GM19351 (cell line): ENCODE measurements at regions not wholly inside any gene's neighbourhood (a gene's known extent, or its start where the extent isn't known, plus 50 kb on each side); places are given as distances from the start of the nearest gene placed in this dataset.
"Not testable (repeated sequence)": the region's sequence is repeated elsewhere in the genome, so short reads cannot be mapped to it uniquely, and the experiment has no call there.

Source experiments
- ATAC-seq: cut with Tn5 transposase; IDR thresholded peaks from one replicate; pipeline ENCODE4 v1.9.1; 2021; ENCODE audit warnings: mild to moderate bottlenecking, moderate library complexity; ENCODE audit not compliant: unreplicated experiment

DNA sequence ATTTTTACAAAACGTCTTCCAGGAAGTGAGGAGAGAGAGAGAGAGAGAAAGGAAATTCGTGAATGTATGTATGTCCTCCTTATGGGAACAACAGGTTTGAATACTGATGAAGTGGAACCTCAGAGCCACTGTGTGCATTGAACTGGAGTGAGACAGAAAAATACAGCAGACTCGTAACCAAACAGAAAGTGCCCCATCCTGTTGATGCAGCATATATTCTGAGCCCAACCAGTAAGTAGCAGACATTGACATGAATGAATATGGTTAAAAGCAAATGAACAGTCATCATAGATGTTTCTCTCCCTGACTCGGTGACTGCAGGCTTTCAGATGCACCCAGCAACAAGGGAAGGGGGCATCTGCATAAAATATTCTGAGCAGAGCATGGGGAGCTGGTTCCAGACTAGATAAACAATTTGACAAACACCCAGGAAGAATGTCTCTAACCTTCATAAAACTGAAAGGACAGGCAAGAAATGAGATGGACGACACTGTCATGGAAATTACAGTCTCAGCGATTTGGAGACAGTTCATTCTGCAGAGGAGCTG, 471.0 kb upstream of the PBX1 start:
- ATAC-seq = no peak

DNA sequence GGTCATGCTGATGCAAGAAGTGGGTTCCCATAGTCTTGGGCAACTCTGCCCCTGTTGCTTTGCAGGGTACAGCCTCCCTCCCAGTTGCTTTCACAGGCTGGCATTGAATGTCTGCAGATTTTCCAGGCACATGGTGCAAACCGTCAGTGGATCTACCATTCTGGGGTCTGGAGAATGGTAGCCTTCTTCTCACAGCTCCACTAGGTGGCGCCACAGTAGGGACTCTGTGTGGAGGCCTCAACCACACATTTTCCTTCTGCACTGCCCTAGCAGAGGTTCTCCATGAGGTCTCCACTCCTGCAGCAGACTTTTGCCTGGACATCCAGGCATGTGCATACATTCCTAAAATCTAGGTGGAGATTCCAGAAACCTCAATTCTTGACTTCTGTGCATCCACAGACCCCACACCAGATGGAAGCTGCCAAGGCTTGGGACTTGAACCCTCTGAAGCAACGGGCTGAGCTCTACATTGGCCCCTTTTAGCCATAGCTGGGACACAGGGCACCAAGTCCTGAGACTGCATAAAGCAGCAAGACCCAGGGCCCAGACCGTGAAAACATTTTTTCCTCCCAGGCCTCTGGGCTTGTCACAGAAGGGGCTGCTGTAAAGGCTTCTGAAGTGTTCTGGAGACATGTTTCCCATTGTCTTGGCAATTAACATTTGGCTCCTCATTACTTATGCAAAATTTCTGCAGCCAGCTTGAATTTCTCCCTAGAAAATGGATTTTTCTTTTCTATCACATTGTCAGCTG, 466.2 kb upstream of the PBX1 start:
- no peak for ATAC-seq

DNA sequence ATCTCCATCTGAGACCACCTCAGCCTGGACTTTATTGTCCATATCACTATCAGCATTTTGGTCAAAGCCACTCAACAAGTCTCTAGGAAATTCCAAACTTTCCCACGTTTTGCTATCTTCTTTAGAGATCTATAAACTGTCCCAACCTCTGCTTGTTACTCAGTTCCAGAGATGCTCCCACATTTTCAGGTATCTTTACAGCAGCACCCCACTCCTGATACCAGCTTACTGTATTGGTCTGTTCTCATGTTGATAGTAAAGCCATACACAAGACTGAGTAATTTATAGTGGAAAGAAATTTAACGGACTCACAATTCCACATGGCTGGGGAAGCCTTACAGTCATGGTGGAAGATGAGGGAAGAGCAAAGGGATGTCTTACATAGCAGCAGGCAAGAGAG, 465.4 kb upstream of the PBX1 start:
- ATAC-seq = no peak

DNA sequence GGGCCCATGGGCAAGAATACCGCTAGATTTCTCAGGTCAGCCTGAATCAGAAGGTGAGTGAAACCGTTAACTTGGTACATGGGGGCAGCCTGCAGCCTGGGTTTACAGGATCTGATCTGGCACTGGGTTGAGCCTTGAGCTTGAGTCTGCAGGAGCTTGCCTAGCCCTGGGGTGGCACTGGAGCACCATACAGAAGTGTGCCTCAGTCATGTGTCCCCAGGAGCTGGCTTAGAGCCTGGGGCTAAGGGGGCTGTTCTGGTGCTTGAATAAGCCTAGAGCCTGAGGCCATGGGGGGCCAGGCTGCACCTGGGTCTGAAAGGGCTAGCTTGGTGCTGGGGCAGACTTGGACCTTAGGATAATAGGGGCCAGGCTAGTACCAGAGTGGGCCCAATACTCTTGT, 457.2 kb upstream of the PBX1 start:
- no peak for ATAC-seq

DNA sequence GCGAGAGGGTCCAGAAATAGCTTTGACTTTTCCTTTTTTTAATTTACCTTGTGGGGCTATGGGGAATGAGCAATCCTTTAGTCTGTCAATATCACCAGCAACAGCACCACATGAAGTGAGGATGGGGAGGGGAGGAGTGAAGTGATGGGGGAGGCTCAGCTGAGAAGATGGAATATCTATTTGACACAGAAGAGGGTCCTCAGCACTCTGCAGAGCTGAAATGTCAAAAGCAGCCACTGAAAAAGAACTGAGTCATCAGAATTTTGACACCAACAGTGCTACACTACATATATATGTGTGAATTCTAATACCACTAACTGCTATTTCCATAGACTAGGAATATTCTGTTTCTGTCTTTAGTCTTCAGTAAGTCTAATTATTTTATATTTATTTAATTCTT, 427.0 kb upstream of the PBX1 start:
- no peak for ATAC-seq

DNA sequence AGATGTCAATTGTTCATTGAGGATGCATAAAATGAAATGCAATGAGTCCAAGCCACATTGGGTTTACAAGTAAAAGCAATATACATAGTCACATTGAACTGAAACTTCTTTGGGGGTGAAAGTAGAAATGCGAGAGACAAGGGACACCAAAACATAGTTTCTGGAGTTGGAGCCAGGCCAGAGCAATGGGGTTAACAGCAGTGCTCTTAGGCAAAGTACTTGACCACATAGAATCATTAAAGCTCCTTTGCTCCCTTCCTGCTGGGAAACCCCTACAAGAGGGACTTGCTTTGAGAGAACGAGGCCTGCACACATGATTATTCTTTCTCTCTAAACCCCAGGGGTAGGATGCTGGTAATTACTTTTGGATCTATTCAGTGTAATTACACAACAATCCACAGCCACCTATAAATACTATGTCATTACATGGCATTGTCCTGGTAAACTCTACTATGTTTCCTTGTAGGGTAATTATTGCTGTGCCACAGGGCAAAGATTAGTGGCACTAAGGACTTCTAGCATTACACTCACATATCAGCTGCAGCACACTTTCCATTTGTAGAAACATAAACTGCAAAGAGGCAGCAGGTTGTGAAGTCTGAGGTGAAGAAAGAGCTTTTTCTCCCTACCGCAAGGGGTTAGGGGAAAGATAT, 421.6 kb upstream of the PBX1 start:
- no peak for ATAC-seq

- ATAC-seq = no peak
Observed at GRCh38 chr1:164141797-164142196, 417.2 kb upstream of the PBX1 start.

DNA sequence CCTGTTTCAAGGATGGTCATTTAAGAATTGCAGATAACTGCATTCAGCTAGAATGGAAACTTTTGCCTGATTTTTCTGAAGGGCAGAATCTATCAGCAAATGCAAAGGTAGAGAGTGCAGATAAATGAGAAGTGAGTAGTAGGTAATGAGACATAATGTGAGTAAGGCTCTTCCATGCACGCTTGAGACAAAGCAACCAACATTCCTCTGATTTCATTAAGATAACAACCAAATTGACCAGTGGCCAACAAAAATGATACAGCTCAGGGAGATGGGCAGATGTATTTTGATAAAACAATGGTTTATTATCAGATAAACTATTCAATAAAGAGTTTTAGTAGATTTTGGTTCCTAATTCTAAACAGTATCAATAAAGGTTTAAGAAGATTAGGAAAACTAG, 404.4 kb upstream of the PBX1 start:
- no peak for ATAC-seq

DNA sequence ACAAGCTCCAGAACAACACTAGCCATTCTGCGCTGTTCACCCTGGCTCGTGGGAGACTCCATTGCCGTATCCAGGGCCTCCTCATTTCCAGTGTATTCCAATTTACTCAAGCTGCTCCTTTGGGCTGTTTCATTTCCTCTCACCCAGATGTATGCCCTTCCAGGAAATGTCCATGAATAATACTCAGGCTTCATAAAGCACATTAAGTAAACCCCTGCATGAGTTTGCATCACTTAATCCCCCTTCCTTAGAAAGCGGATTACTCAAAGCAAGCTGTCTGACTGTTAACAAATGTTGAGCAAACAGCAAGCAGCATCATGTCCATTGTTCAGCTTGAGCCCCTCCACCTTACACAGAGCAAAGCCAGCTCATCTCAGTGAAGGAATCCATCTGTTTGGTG, 403.6 kb upstream of the PBX1 start:
- no peak for ATAC-seq

GRCh38 chr1:164163289-164163849, 395.6 kb upstream of the PBX1 start:
- no peak for ATAC-seq

DNA sequence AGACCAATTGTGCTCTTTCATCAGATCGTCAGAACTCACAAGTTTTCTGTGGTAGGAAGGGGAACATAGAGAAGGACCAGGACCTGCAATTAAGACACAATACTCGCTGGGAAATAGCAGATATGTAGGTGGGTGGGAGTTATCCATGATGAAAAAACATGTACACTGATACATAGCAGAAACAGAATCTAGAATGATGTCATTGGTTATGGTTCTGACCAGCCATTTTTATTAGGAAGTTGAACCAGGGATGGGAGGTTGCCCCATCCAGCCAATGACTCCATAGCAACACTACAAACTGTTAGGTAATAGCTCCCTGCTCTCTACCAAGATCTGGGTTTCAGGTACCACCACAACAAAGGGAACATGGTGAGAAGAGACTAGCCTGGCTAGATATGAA, 393.5 kb upstream of the PBX1 start:
- no peak for ATAC-seq

- ATAC-seq = not testable (repeated sequence)
Observed at GRCh38 chr1:164166454-164166853, 392.5 kb upstream of the PBX1 start.

- ATAC-seq = no peak
Observed at GRCh38 chr1:164177118-164177517, 381.9 kb upstream of the PBX1 start.

DNA sequence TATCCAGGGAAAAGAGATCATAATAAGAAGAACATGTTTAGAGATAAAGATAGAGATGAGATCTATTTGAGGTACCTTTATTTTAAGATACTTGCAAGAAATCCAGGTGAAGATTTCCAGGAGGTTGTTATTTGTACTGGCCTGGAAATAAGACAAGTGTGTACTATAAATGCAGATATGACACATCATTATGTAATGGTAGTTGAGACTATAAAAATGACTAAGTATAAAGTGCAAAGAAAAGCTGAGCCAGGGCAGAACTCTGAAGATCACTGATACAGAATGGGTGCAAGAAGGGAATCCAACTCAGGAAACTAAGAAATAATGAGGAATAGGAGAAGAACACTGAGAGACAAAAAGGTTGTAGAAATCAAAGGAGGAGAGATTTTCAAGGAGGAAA, 378.2 kb upstream of the PBX1 start:
- ATAC-seq = no peak

GRCh38 chr1:164183854-164184635, 374.9 kb upstream of the PBX1 start:
- no peak for ATAC-seq

- no peak for ATAC-seq
Observed at GRCh38 chr1:164186881-164187280, 372.1 kb upstream of the PBX1 start.

- ATAC-seq = no peak
Observed at GRCh38 chr1:164188497-164188896, 370.5 kb upstream of the PBX1 start.

DNA sequence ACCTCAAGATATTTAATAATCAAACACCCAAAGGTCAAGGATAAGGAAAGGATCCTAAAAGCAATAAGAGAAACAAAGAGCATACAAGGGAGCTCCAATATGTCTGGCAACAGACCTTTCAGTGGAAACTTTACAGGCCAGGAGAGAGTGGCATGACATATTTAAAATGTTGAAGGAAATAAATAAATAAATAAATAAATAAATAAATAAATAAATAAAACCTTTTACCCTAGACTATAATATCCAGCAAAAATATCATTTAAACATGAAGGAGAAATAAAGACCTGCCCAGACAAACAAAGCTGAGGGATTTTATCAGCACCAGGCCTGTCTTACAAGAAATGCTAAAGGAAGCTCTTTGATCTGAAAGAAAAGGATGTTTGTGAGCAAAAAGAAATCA, 367.8 kb upstream of the PBX1 start:
- no peak for ATAC-seq

DNA sequence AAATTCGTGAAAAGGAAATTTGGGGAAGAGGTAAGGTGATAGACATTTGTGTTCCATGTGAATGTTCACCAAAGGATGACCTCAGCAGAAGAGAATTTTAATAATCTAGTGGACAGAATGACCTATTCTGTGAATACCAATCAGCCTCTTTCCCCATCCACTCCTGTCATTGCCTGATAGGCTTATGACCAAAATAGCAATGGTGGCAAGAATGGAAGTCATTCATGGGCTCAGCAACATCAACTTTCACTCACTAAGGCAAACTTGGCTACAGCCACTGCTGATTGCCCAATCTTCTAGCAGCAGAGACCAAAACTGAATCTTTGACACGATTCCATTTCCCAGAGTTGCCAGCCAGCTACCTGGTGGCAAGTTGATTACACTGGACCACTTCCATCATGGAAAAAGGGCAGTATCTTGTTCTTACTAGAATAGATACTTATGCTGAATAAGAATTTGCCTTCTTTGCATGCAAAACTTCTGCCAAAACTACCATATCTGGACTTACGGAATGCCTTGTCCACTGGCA, 348.7 kb upstream of the PBX1 start:
- no peak for ATAC-seq

DNA sequence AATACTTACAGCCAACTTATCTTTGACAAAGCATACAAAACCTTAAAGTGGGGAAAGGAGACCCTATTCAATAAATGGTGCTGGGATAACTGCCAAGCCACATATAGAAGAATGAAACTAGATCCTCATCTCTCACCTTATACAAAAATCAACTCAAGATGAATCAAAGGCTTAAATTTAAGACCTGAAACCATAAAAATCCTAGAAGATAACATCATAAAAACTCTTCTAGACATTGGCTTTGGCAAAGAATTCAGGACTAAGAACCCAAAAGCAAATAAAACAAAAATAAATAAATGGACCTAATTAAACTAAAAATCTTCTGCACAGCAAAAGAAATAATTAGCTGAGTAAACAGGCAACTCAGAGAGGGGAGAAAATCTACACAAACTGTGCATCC, 335.6 kb upstream of the PBX1 start:
- no peak for ATAC-seq

- ATAC-seq = no peak
Observed at GRCh38 chr1:164225011-164225410, 334.0 kb upstream of the PBX1 start.
